ENCODE measurements at regions not wholly inside any gene's neighbourhood (a gene's known extent, or its start where the extent isn't known, plus 50 kb on each side); places are given as distances from the start of the nearest gene placed in this dataset.

GRCh38 chr3:35544976-35545375 is 94.3 kb upstream of the ARPP21 start:
- no peak overlapping the region for H3K4me3 ChIP-seq (IDR thresholded peaks at IDR 0.05; ENCODE audit: insufficient read depth, low read depth, low read length)
- H3K4me1 ChIP-seq (ENCODE audit: low read depth, poor library complexity, severe bottlenecking), result no peaks in the 10 kb centered on the region
- H3K9ac ChIP-seq, result no peak overlapping the region
- no peak for TF ChIP-seq CTCF (conservative IDR thresholded peaks at IDR 0.05; ENCODE audit: low read depth, low read length)
- no peak overlapping the region for H2AFZ ChIP-seq (ENCODE audit: low read depth)
- no peaks in the 10 kb centered on the region for H3K27me3 ChIP-seq (ENCODE audit: insufficient read depth, low read depth)
- H3K36me3 ChIP-seq (ENCODE audit: insufficient read depth), result no peaks in the 10 kb centered on the region
- H3K79me2 ChIP-seq (ENCODE audit: insufficient read depth, low read depth), result no peaks in the 10 kb centered on the region
- no peaks in the 10 kb centered on the region for H4K20me1 ChIP-seq (ENCODE audit: insufficient read depth)
- H3K27ac ChIP-seq, result no peak overlapping the region
- no peak overlapping the region for H3K4me2 ChIP-seq

GRCh38 chr3:35549690-35550089 is 89.6 kb upstream of the ARPP21 start:
- Histone ChIP-seq H3K79me2 (ENCODE audit: insufficient read depth, low read depth) (no peaks in the 10 kb centered on the region), H3K9ac (no peak overlapping the region), H3K36me3 (ENCODE audit: insufficient read depth) (no peaks in the 10 kb centered on the region), H3K4me3 (IDR thresholded peaks at IDR 0.05; ENCODE audit: insufficient read depth, low read depth, low read length) (no peak overlapping the region), H3K27ac (no peak overlapping the region), H4K20me1 (ENCODE audit: insufficient read depth) (no peaks in the 10 kb centered on the region), H3K4me1 (ENCODE audit: low read depth, poor library complexity, severe bottlenecking) (no peaks in the 10 kb centered on the region), H3K4me2 (no peak overlapping the region), H2AFZ (ENCODE audit: low read depth) (no peak overlapping the region), H3K27me3 (ENCODE audit: insufficient read depth, low read depth) (no peaks in the 10 kb centered on the region)
- no peak for TF ChIP-seq CTCF (conservative IDR thresholded peaks at IDR 0.05; ENCODE audit: low read depth, low read length)

- no peak overlapping the region for H3K4me3 ChIP-seq (IDR thresholded peaks at IDR 0.05; ENCODE audit: insufficient read depth, low read depth, low read length)
- no peak overlapping the region for H3K9ac ChIP-seq
- H3K79me2 ChIP-seq (ENCODE audit: insufficient read depth, low read depth), result no peaks in the 10 kb centered on the region
- no peak overlapping the region for H2AFZ ChIP-seq (ENCODE audit: low read depth)
- no peak overlapping the region for H3K27ac ChIP-seq
- no peak overlapping the region for H3K4me2 ChIP-seq
- no peak for TF ChIP-seq CTCF (conservative IDR thresholded peaks at IDR 0.05; ENCODE audit: low read depth, low read length)
- H3K4me1 ChIP-seq (ENCODE audit: low read depth, poor library complexity, severe bottlenecking), result no peaks in the 10 kb centered on the region
- H4K20me1 ChIP-seq (ENCODE audit: insufficient read depth), result no peaks in the 10 kb centered on the region
- H3K36me3 ChIP-seq (ENCODE audit: insufficient read depth), result no peaks in the 10 kb centered on the region
- no peaks in the 10 kb centered on the region for H3K27me3 ChIP-seq (ENCODE audit: insufficient read depth, low read depth)
These were observed 77.2 kb upstream of the ARPP21 start for GRCh38 chr3:35562141-35562540.

GRCh38 chr3:35565048-35565447 is 74.3 kb upstream of the ARPP21 start:
- Histone ChIP-seq H3K4me1 (ENCODE audit: low read depth, poor library complexity, severe bottlenecking) (no peaks in the 10 kb centered on the region), H3K36me3 (ENCODE audit: insufficient read depth) (no peaks in the 10 kb centered on the region), H3K27ac (no peak overlapping the region), H2AFZ (ENCODE audit: low read depth) (no peak overlapping the region), H3K4me3 (IDR thresholded peaks at IDR 0.05; ENCODE audit: insufficient read depth, low read depth, low read length) (no peak overlapping the region), H4K20me1 (ENCODE audit: insufficient read depth) (no peaks in the 10 kb centered on the region), H3K79me2 (ENCODE audit: insufficient read depth, low read depth) (no peaks in the 10 kb centered on the region), H3K27me3 (ENCODE audit: insufficient read depth, low read depth) (no peaks in the 10 kb centered on the region), H3K9ac (no peak overlapping the region), H3K4me2 (no peak overlapping the region)
- no peak for TF ChIP-seq CTCF (conservative IDR thresholded peaks at IDR 0.05; ENCODE audit: low read depth, low read length)

Measured in KMS-11 (cell line).